ENCODE measurements at regions not wholly inside any gene's neighbourhood (a gene's known extent, or its start where the extent isn't known, plus 50 kb on each side); places are given as distances from the start of the nearest gene placed in this dataset.

- no peaks in the 10 kb centered on the region for H3K79me2 ChIP-seq (replicated peaks; ENCODE audit: insufficient read depth)
- no peaks in the 10 kb centered on the region for H3F3A ChIP-seq (replicated peaks; ENCODE audit: low read depth)
- H3K4me2 ChIP-seq: no peak overlapping the region
- H3K27ac Mint-ChIP-seq: no peak overlapping the region
- H3K9me3 Mint-ChIP-seq: no peaks in the 10 kb centered on the region; the same call in 2 of the 3 replicates
- no peaks in the 10 kb centered on the region for H3K36me3 Mint-ChIP-seq (ENCODE audit: low read depth)
- no peak overlapping the region for H3K27ac ChIP-seq (ENCODE audit: low read depth)
- no peak for DNase-seq (ENCODE audit: low spot score)
- H3K4me3 ChIP-seq: no peak overlapping the region
- no peaks in the 10 kb centered on the region for H4K20me1 ChIP-seq (replicated peaks; ENCODE audit: insufficient read depth)
- no peak for TF ChIP-seq CTCF (conservative IDR thresholded peaks at IDR 0.05; ENCODE audit: low read depth in 2 of 2)
- no peak for TF ChIP-seq NANOG (IDR thresholded peaks at IDR 0.05; ENCODE audit: borderline replicate concordance)
- no peak for TF ChIP-seq POLR2AphosphoS5 (IDR thresholded peaks at IDR 0.05; ENCODE audit: low read depth)
- no peak for TF ChIP-seq CREB1 (CRISPR knock-in tag; IDR thresholded peaks at IDR 0.05; ENCODE audit: low read depth)
- TF ChIP-seq REST (IDR thresholded peaks at IDR 0.05; ENCODE audit: unreplicated experiment): no peak
- no peak for TF ChIP-seq STAT1 (IDR thresholded peaks at IDR 0.05; ENCODE audit: unreplicated experiment)
- TF ChIP-seq EZH2 (IDR thresholded peaks at IDR 0.05; ENCODE audit: low read depth, unreplicated experiment): no peak
- no peak for TF ChIP-seq ETS1 (IDR thresholded peaks at IDR 0.05)
- TF ChIP-seq EZH2phosphoT487 (IDR thresholded peaks at IDR 0.05; ENCODE audit: unreplicated experiment): no peak
- no peak for TF ChIP-seq ZNF331 (CRISPR knock-in tag; IDR thresholded peaks at IDR 0.05; ENCODE audit: low read depth)
- no peak for TF ChIP-seq JUNB (IDR thresholded peaks at IDR 0.05; ENCODE audit: unreplicated experiment)
- no peak for TF ChIP-seq ZNF462 (CRISPR knock-in tag; IDR thresholded peaks at IDR 0.05)
- no peak for TF ChIP-seq ZNF114 (CRISPR knock-in tag; IDR thresholded peaks at IDR 0.05)
- no peaks in the 10 kb centered on the region for H3K9me2 ChIP-seq (ENCODE audit: insufficient read depth)
- no peaks in the 10 kb centered on the region for H3K27me3 ChIP-seq (ENCODE audit: insufficient read depth)
- no peak for ATAC-seq
- no peak overlapping the region for H2AFZ ChIP-seq
- no peaks in the 10 kb centered on the region for H3K27me3 Mint-ChIP-seq (ENCODE audit: insufficient read depth, low read depth, poor library complexity)
- no peaks in the 10 kb centered on the region for H3K4me1 ChIP-seq (ENCODE audit: insufficient read depth)
- no peaks in the 10 kb centered on the region for H3K4me1 Mint-ChIP-seq
- H3K4me3 Mint-ChIP-seq: no peak overlapping the region
- H3K36me3 ChIP-seq (ENCODE audit: insufficient read depth): no peaks in the 10 kb centered on the region
Observed at GRCh38 chr10:109156396-109156795, 766.9 kb downstream of the XPNPEP1 start.

Measured in GM23338 (cell line).